NT2/D1 (cell line): ENCODE measurements at regions not wholly inside any gene's neighbourhood (a gene's known extent, or its start where the extent isn't known, plus 50 kb on each side); places are given as distances from the start of the nearest gene placed in this dataset.

Experiments used
- YY1 ChIP-seq: IDR thresholded peaks from 2 replicates; pipeline ENCODE4 v1.6.1; 2011; ENCODE audit not compliant: insufficient read length, insufficient read depth
- ZNF274 ChIP-seq: IDR thresholded peaks from 2 replicates; pipeline ENCODE4 v1.6.1; 2011; ENCODE audit warnings: mild to moderate bottlenecking, low read depth, low read length

GRCh38 chr10:31081937-31082840, 50.5 kb upstream of the ZNF438 start:
- TF ChIP-seq ZNF274, result no peak
- TF ChIP-seq YY1, result no peak
